HG03039 (cell line): ENCODE measurements at regions not wholly inside any gene's neighbourhood (a gene's known extent, or its start where the extent isn't known, plus 50 kb on each side); places are given as distances from the start of the nearest gene placed in this dataset.
A peak's percentile ranks its signal among the peaks of the same experiment; 100 is the strongest.

Source experiments
- ATAC-seq: cut with Tn5 transposase; IDR thresholded peaks from one replicate; pipeline ENCODE4 v1.9.1; 2021; ENCODE audit warnings: mild to moderate bottlenecking, moderate library complexity; ENCODE audit not compliant: unreplicated experiment

GRCh38 chr15:47824147-47824546, 106.8 kb downstream of the SEMA6D start:
- ATAC-seq = no peak

DNA sequence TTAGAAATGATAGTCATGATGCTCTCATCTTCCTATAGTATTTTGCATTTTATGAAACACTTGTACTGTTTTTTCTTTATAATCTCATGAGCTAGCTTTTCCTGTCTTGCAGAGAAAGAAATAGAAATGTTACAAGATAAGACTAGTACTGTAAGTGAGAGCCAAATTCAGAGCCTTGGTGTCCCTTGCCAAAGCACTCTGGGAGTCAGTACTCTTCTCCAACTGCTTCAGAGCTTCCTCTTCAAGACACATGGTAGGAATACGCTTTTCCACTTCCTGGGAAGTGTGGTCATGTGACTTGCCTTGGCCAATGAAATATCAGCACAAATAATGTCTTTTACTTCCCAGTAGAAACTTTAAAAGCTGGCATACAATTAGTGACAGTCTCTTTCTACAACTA, 112.4 kb downstream of the SEMA6D start:
- ATAC-seq = no peak

- no peak for ATAC-seq
Observed at GRCh38 chr15:47834093-47834492, 116.8 kb downstream of the SEMA6D start.

DNA sequence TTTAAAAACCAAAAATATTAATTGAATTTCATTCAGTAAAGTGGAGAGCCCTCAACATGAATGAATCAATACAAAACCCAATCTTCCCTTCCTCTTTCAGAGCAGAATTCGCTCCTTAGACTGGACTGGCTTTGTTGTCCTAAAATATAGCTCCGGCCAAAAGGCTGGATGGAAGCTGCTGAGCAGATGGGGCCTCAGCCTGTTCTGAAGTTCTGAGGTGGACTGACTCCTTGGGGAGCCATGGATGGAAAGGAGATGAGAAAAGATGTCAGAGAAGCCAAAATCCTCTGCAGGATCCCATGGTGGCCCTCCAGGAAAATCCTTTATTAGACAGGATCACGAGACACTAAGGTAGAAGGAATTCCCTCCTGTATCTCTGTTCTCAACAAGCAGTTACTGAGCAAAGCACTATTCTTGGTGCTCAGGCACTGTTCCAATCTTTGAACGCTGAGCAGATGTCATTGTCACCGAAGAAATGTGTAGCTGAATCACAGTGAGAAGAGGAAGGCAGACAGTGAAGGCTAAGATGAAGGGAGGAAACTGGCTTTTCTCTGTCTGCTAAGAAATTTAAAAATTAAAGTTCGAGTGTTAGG, 122.0 kb downstream of the SEMA6D start:
- ATAC-seq = no peak

GRCh38 chr15:47843124-47843663, 125.9 kb downstream of the SEMA6D start:
- no peak for ATAC-seq

- no peak for ATAC-seq
Observed at GRCh38 chr15:47844437-47844836, 127.1 kb downstream of the SEMA6D start.

- ATAC-seq = no peak
Observed at GRCh38 chr15:47846128-47846868, 129.0 kb downstream of the SEMA6D start.

DNA sequence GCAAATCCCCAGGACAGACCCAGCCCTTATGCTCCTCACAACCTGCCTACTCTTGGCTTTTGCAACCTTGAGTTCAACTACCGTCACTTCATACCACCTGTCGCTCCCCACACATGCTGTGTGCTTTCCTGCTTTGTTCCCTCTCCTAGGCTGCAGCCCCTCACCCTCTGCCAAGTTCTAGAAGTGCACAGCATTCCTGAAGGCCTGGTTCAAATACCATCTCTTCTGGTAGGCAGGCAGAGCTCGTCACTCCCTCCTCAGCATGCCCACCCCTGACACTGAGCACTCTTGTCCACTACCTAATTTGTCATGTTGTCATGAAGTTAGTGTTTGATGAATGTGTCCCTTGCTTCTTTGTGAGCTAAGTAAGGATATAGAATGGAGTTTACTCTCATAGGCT, 129.6 kb downstream of the SEMA6D start:
- no peak for ATAC-seq

- no peak for ATAC-seq
Observed at GRCh38 chr15:47856071-47856470, 138.8 kb downstream of the SEMA6D start.

DNA sequence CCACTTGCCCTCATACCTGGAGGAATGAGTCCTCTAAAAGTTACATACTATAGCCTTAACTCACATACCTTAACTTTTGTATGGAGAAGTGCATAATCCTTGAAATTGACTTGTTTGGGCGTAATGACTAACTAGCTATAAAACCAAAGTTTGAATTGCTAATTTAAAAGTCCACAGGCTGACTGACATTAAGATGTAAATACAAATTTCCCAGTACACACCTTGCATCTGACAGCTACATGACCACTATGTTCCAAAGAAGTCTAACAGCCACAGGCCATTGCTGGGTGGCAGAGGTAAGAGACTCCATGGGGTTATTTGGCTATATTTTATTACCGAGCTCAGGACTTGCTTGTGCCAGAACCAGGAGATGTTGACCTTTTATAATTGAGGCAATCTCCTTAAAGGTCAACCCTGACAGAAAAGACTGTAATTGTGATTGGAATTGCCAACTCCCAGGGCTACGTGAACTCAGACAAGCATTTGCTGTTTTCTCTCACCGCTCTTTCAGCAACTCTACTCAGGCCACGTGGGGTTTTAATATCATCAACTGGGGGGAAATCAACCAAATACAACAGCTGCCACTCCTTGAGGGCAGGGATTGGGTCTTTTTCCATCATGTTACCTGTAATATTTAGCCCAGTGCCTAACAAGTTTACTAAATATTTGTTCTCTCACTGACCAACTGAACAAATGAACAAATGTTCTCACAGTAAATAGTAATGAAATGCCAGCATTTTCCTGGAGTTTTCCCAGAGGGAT, 139.9 kb downstream of the SEMA6D start:
- no peak for ATAC-seq

DNA sequence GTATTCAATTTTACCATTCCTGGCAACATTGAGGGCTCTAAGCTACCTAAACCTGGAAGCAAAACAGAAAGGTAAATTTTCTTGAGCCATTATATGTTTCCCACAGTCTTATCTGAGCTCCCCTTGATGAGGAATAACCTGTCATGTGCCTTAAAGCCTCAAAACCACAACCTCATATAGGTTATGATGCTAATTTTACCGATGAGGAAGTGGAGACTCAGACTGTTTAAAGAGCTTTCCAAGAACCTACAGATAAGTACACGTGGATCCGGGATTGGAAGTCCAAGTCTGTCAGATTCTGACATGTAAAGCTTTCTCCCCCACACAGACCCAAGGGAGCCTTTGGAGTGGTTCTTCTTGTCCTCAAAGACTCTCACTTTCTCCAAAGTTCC, 140.5 kb downstream of the SEMA6D start:
- ATAC-seq = peak; percentile 55

- ATAC-seq = no peak
Observed at GRCh38 chr15:47861111-47861903, 144.0 kb downstream of the SEMA6D start.

GRCh38 chr15:47862402-47862801, 145.1 kb downstream of the SEMA6D start:
- peak; percentile 83 for ATAC-seq

- no peak for ATAC-seq
Observed at GRCh38 chr15:47866446-47866845, 149.1 kb downstream of the SEMA6D start.

- no peak for ATAC-seq
Observed at GRCh38 chr15:47870300-47870955, 153.1 kb downstream of the SEMA6D start.

- no peak for ATAC-seq
Observed at GRCh38 chr15:47870956-47871625, 153.8 kb downstream of the SEMA6D start.

DNA sequence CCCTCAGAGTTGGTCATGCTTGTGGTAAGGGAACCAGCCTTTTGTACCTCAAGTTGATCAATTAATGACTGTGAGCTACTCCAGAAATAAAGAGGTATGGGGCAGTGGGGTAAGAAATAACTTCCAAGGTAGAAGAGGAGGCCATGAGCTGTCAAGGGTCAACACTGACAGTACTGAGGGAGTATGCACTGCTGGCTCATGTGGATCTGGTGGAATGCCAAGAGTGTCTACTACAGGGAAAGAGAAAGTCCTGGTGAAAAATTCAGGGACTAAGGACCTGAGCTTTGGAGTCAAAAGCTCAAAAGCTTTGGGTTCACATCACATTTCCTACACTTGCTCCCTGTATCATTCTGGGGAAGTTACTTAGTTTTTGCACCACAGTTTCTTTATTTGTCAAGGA, 154.9 kb downstream of the SEMA6D start:
- ATAC-seq = no peak

- ATAC-seq = no peak
Observed at GRCh38 chr15:47872869-47873432, 155.6 kb downstream of the SEMA6D start.

- ATAC-seq = no peak
Observed at GRCh38 chr15:47876986-47877385, 159.7 kb downstream of the SEMA6D start.

- no peak for ATAC-seq
Observed at GRCh38 chr15:47877836-47878235, 160.5 kb downstream of the SEMA6D start.
